Spleen (tissue), 7 donors: ENCODE measurements at regions not wholly inside any gene's neighbourhood (a gene's known extent, or its start where the extent isn't known, plus 50 kb on each side); places are given as distances from the start of the nearest gene placed in this dataset.

Source experiments
- POLR2A ChIP-seq, 3 donors: fragments of 450-650 bp; IDR thresholded peaks; one replicate each; pipeline ENCODE4 v1.5.1; 2017; ENCODE audit warnings: antibody characterized with exemption in 3 of 3, mild to moderate bottlenecking in 1 of 3
- POLR2AphosphoS5 ChIP-seq, 3 donors: sonication (generic); formaldehyde crosslinking; IDR thresholded peaks; one replicate each; pipeline ENCODE4 v1.5.1; 2017; ENCODE audit warnings: antibody characterized with exemption in 3 of 3
- TF ChIP-seq, protein P1 (sequence below), 11 experiments: fragments of 200-600 bp in 7 of 11; fragments of 450-650 bp in 4 of 11; sonication (generic) in 4 of 11; IDR thresholded peaks in 8 of 11; conservative IDR thresholded peaks in 3 of 11; 1 replicate in 7 of 11; 2 replicates in 4 of 11; pipeline versions ENCODE4 v1.4.0 to v1.8.0; 2016 to 2021; ENCODE audit warnings: antibody characterized with exemption in 11 of 11, inconsistent platforms in 4 of 11, mild to moderate bottlenecking in 1 of 11
- donor health status: DM: no; HTN: no; CAD: no; lungs with moderate emphysema.
- donor health status: DM: no; HTN: no; CAD: no.
- donor health status: DM: no; HTN: no; CAD: no.

DNA sequence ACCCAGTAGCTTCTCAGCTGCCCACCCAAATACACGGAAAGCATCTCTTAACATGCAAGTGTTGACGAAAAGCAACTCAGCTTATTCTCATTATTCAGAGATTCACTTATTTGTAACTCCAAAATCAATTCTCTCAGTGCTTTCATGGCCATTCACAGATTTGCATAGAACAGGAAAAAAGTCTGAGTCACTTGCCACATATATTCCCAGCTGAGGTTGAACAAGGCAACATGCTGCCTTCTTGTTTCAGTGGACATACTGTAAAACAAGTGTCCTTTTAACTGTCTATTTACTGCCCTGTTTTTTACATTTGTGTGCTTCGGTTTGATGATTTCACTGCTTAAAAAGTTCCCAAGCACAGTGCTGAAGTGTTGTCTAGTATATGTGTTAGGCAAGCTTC is 273.0 kb downstream of the LTN1 start:
- TF ChIP-seq POLR2A (IDR thresholded peaks at IDR 0.05) (no peak), POLR2AphosphoS5 (IDR thresholded peaks at IDR 0.05) (no peak)
- TF ChIP-seq, protein P1, sequence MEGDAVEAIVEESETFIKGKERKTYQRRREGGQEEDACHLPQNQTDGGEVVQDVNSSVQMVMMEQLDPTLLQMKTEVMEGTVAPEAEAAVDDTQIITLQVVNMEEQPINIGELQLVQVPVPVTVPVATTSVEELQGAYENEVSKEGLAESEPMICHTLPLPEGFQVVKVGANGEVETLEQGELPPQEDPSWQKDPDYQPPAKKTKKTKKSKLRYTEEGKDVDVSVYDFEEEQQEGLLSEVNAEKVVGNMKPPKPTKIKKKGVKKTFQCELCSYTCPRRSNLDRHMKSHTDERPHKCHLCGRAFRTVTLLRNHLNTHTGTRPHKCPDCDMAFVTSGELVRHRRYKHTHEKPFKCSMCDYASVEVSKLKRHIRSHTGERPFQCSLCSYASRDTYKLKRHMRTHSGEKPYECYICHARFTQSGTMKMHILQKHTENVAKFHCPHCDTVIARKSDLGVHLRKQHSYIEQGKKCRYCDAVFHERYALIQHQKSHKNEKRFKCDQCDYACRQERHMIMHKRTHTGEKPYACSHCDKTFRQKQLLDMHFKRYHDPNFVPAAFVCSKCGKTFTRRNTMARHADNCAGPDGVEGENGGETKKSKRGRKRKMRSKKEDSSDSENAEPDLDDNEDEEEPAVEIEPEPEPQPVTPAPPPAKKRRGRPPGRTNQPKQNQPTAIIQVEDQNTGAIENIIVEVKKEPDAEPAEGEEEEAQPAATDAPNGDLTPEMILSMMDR (IDR thresholded peaks at IDR 0.05 in 8 of 11, conservative IDR thresholded peaks at IDR 0.05 in 3 of 11): no peak
